ENCODE measurements at regions not wholly inside any gene's neighbourhood (a gene's known extent, or its start where the extent isn't known, plus 50 kb on each side); places are given as distances from the start of the nearest gene placed in this dataset.

DNA sequence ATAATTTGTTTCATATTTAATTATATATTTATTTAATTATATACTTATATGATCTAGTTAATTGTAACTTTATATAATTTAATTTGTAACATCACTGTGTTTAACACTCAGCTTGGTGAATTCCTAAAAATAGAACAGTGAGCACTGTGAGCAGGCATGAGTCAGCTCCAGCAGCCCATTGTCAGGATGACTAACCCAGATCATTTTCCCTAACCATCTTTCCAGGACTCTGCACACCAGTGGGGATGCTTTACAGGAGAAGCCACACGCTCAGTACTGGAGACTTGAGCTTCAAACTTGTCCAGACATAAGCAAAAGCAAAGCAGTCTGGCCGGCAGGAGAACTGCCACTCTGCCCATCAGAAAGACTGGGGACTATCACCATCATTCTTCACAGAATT, 446.2 kb upstream of the TRPC7 start:
- TF ChIP-seq CTCF (IDR thresholded peaks at IDR 0.05; ENCODE audit: extremely low read depth, missing control alignments), result no peak
- DNase-seq (ENCODE audit: low spot score), result no peak

DNA sequence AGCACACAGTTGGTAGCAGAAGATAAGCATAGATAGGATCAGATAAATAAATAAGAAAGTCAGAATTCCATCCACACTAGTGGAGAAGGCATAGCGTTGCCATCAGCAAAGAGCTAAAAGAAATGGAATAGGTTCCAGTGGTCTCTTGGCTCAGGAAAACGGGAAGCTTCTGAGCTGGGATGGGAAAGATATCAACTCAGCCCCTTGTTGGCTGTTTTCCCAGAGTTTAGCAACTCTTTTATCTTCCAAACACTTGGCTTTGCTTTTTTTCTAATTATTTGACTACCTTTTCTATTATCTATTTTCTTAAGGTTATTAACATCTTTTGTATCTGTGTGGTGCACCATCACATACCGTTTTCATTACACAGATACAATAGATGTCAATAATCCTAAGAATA, 445.7 kb upstream of the TRPC7 start:
- no peak for DNase-seq (ENCODE audit: low spot score)
- TF ChIP-seq CTCF (IDR thresholded peaks at IDR 0.05; ENCODE audit: extremely low read depth, missing control alignments), result no peak

DNA sequence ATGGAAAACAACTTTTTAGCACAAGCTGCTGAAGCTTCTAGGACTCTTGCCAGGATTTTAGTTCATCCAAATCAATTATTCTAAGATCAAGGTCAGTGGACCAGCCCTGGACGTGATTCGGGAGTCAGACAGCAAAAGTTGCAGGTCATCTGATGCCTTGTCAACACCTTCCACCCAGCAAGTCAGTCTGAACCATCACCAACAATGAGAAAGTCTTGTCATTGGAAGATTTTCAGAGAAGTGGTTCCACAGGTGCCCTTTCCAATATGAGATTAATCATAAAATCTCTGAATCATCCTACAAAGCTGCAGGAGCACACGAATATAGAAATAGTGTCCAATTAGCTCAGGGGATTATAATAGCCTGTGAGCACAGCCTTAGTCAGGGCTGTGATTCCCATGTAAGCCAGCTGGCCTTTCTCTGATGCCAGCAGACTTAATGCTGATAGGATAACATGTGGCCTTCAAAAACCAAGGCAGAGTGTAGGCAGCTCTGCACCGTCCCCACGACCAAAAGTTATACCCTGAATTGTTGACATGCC, 445.0 kb upstream of the TRPC7 start:
- no peak for TF ChIP-seq CTCF (IDR thresholded peaks at IDR 0.05; ENCODE audit: extremely low read depth, missing control alignments)
- DNase-seq (ENCODE audit: low spot score), result no peak

- no peak for TF ChIP-seq CTCF (IDR thresholded peaks at IDR 0.05; ENCODE audit: extremely low read depth, missing control alignments)
- no peak for DNase-seq (ENCODE audit: low spot score)
These were observed 444.0 kb upstream of the TRPC7 start for GRCh38 chr5:136809382-136809781.

- DNase-seq (ENCODE audit: low spot score), result no peak
- TF ChIP-seq CTCF (IDR thresholded peaks at IDR 0.05; ENCODE audit: extremely low read depth, missing control alignments), result no peak
These were observed 443.4 kb upstream of the TRPC7 start for GRCh38 chr5:136808756-136809155.

GRCh38 chr5:136805466-136805865, 440.1 kb upstream of the TRPC7 start:
- no peak for TF ChIP-seq CTCF (IDR thresholded peaks at IDR 0.05; ENCODE audit: extremely low read depth, missing control alignments)
- no peak for DNase-seq (ENCODE audit: low spot score)

GRCh38 chr5:136802383-136802782, 437.0 kb upstream of the TRPC7 start:
- DNase-seq (ENCODE audit: low spot score), result no peak
- no peak for TF ChIP-seq CTCF (IDR thresholded peaks at IDR 0.05; ENCODE audit: extremely low read depth, missing control alignments)

Data from GM20000 (cell line).